Tibial nerve (tissue), 4 donors: ENCODE measurements at regions not wholly inside any gene's neighbourhood (a gene's known extent, or its start where the extent isn't known, plus 50 kb on each side); places are given as distances from the start of the nearest gene placed in this dataset.

Source experiments
- DNase-seq, 2 donors: peaks; one replicate each; pipeline ENCODE4 v3.0.0-alpha.2; 2019; ENCODE audit warnings: low spot score in 2 of 2
- H3K27ac ChIP-seq, 4 donors: fragments of 200-600 bp; sonication (generic) in 3 of 4; one replicate each; pipeline ENCODE4 v1.5.1; 2017 to 2019; ENCODE audit warnings: mild to moderate bottlenecking in 1 of 4
- H3K27me3 ChIP-seq, 2 donors: fragments of 200-600 bp; sonication (generic) in 1 of 2; one replicate each; pipeline versions ENCODE4 v1.5.1 to v1.6.0; 2017 to 2019
- H3K36me3 ChIP-seq, 3 donors: fragments of 200-600 bp; sonication (generic); one replicate each; pipeline ENCODE4 v1.5.1; 2018 to 2019
- H3K4me1 ChIP-seq, 4 donors: fragments of 200-600 bp; sonication (generic) in 3 of 4; one replicate each; pipeline ENCODE4 v1.5.1; 2017 to 2019
- H3K4me3 ChIP-seq, 4 donors: fragments of 200-600 bp; sonication (generic) in 3 of 4; one replicate each; pipeline ENCODE4 v1.5.1; 2017 to 2019; ENCODE audit warnings: mild to moderate bottlenecking in 1 of 4, moderate library complexity in 1 of 4
- H3K9me3 ChIP-seq, 4 donors: fragments of 200-600 bp; sonication (generic) in 3 of 4; one replicate each; pipeline ENCODE4 v1.5.1; 2017 to 2019
- CTCF ChIP-seq, 5 experiments: fragments of 200-600 bp in 3 of 5; fragments of 450-650 bp in 2 of 5; sonication (generic) in 3 of 5; IDR thresholded peaks; one replicate each; pipeline ENCODE4 v1.5.1; 2016 to 2019; ENCODE audit warnings: antibody characterized with exemption in 5 of 5, mild to moderate bottlenecking in 3 of 5, moderate library complexity in 2 of 5
- EP300 ChIP-seq, 2 donors: sonication (generic); formaldehyde crosslinking; IDR thresholded peaks; one replicate each; pipeline ENCODE4 v1.6.1; 2017; ENCODE audit warnings: antibody characterized with exemption in 2 of 2, mild to moderate bottlenecking in 1 of 2
- POLR2A ChIP-seq, 2 donors: fragments of 450-650 bp; IDR thresholded peaks; one replicate each; pipeline ENCODE4 v1.6.1; 2017; ENCODE audit warnings: antibody characterized with exemption in 2 of 2, mild to moderate bottlenecking in 2 of 2, moderate library complexity in 2 of 2
- WGBS, 2 donors: methylation state at CpG; one replicate each; pipeline ENCODE4 v1.1.5; 2018; 5-methylcytosine and 5-hydroxymethylcytosine counted together

DNA sequence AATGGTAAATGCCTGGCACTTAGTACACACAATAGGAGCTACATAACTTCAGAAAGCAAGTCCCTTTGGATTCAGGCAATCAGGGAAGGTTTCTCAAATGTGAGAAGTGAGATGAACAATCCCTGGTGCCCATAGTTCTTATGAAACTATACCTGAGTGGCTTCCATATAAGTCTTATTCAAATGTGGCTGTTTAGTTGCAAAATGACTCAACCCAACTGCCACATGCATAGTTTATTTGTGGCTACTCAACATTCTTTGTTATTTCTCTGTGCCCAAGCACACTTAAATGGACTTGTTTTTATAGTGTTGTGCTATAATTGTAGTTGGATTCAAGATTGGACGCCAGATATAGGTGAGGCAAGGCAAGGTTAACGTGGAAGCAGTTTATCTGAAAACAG is 93.7 kb upstream of the ATXN1 start:
- Histone ChIP-seq H3K4me1 (peaks cover 0 to 11% (median 0%) of the 10 kb centered on the region in 4 donors), H3K27me3 (no peaks in the 10 kb centered on the region), H3K4me3 (no peak overlapping the region), H3K36me3 (no peaks in the 10 kb centered on the region), H3K27ac (no peak overlapping the region), H3K9me3 (no peaks in the 10 kb centered on the region)
- DNase-seq: no peak
- 85 to 91% methylated on average over 2 of the region's 2 CpGs for WGBS, 2 donors
- TF ChIP-seq POLR2A (IDR thresholded peaks at IDR 0.05) (no peak), CTCF (IDR thresholded peaks at IDR 0.05) (no peak), EP300 (IDR thresholded peaks at IDR 0.05) (no peak)

DNA sequence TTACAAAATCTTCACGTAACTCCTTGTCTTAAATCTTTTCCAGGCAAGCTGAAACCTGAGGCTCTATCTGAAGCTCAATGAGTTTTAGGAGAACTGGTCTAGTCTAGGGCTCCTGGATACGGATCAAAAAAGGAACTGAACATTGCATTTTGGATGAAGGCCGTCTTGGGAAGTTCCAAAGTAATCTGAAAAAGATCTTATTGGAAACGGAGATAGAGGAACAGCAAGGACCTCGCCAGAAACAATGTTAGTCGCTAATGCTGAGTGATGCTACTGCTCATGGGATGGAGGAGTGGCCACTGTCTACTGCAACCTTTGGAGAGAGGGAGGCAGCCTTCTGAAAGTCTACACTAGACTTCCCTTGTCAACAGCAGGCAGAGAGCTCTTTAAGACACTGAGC is 91.4 kb upstream of the ATXN1 start:
- TF ChIP-seq POLR2A (IDR thresholded peaks at IDR 0.05) (no peak), CTCF (IDR thresholded peaks at IDR 0.05) (no peak), EP300 (IDR thresholded peaks at IDR 0.05) (no peak)
- H3K4me3 ChIP-seq: no peak overlapping the region
- no peaks in the 10 kb centered on the region for H3K9me3 ChIP-seq
- 84 to 85% methylated on average over 6 of the region's 6 CpGs for WGBS, 2 donors
- H3K27ac ChIP-seq: no peak overlapping the region
- no peaks in the 10 kb centered on the region for H3K36me3 ChIP-seq
- H3K27me3 ChIP-seq: no peaks in the 10 kb centered on the region
- peaks cover 0 to 13% (median 0%) of the 10 kb centered on the region in 4 donors for H3K4me1 ChIP-seq
- no peak for DNase-seq

DNA sequence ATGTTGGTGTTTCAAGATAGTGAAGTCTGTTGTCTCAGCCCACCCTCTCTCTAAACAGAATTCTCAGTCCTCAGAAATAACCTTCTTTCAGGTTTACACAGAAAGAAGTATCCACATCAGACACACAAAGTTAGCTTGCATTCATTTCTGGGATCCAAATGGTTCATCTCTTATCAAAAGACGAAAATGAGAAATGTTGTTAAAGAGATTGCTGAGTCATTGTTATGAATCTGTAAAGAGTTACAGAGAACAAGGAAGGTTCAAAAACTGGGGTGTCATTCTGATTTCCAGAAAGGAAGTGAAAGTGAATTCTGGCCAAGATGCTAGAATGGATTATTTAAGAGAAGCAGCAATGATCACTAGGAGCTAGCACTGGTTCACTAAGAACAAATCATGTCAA is 90.5 kb upstream of the ATXN1 start:
- no peaks in the 10 kb centered on the region for H3K9me3 ChIP-seq
- H3K4me3 ChIP-seq: no peak overlapping the region
- WGBS, 2 donors: 6 to 12% methylated on average over 1 of the region's 1 CpG
- H3K4me1 ChIP-seq: peaks cover 0 to 13% (median 0%) of the 10 kb centered on the region in 4 donors
- H3K27ac ChIP-seq: no peak overlapping the region
- H3K36me3 ChIP-seq: no peaks in the 10 kb centered on the region
- no peak for DNase-seq
- no peaks in the 10 kb centered on the region for H3K27me3 ChIP-seq
- TF ChIP-seq POLR2A (IDR thresholded peaks at IDR 0.05): no peak
- TF ChIP-seq EP300 (IDR thresholded peaks at IDR 0.05): no peak
- no peak for TF ChIP-seq CTCF (IDR thresholded peaks at IDR 0.05)

DNA sequence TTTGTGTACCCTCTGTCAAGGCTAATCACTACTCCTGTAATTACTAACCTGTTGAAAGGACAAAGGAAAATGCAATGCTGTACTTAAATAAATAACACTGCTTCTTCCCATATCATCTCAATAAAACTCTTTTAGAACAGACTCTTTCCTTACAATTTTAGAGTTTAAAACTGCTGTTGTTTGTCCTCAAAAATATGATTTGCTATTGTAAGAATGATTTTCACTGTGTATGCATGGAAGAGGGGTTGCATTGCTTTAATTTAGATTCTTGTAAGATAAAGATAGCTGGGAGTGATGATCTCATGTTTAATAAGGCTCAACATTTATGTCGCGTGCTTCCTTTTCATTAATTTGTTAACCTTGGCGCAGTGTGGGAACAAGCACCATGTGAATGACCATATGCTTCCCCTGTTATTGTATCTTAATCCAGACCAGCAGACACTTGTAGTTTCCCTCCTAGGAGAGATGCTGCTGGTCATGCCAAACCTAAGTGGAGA is 89.8 kb upstream of the ATXN1 start:
- Histone ChIP-seq H3K4me3 (no peak overlapping the region), H3K36me3 (no peaks in the 10 kb centered on the region), H3K4me1 (peaks cover 0 to 13% (median 0%) of the 10 kb centered on the region in 4 donors), H3K9me3 (no peaks in the 10 kb centered on the region), H3K27me3 (no peaks in the 10 kb centered on the region), H3K27ac (no peak overlapping the region)
- WGBS, 2 donors: 80 to 92% methylated on average over 3 of the region's 3 CpGs
- TF ChIP-seq POLR2A (IDR thresholded peaks at IDR 0.05): no peak
- no peak for DNase-seq

GRCh38 chr6:16850681-16851026 is 89.4 kb upstream of the ATXN1 start:
- Histone ChIP-seq H3K4me3 (no peak overlapping the region), H3K36me3 (no peaks in the 10 kb centered on the region), H3K4me1 (peaks cover 0 to 13% (median 0%) of the 10 kb centered on the region in 4 donors), H3K27me3 (no peaks in the 10 kb centered on the region), H3K27ac (no peak overlapping the region), H3K9me3 (no peaks in the 10 kb centered on the region)
- WGBS, 2 donors: 26 to 28% methylated on average over 5 of the region's 5 CpGs
- no peak for DNase-seq
- TF ChIP-seq EP300 (IDR thresholded peaks at IDR 0.05): no peak
- no peak for TF ChIP-seq CTCF (IDR thresholded peaks at IDR 0.05)
- TF ChIP-seq POLR2A (IDR thresholded peaks at IDR 0.05): no peak
